ENCODE measurements at regions not wholly inside any gene's neighbourhood (a gene's known extent, or its start where the extent isn't known, plus 50 kb on each side); places are given as distances from the start of the nearest gene placed in this dataset.

DNA sequence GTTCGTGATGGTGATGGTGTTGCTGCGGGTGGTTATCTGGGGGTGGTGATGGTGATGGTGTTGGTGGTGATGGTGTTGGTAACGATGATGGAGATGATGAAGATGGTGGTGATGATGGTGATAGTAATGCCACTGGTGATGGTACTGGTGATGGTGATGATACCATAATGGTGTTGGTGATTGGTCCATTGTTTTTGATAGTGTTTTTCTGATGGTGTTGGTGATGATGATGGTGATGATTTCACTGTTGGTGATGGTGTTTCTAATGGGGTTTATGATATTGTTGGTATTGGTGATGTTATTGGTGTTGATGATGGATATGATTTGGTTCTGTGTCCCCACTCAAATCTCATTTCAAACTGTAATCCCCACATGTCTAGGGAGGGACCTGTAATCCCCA lies 51.7 kb upstream of the PITRM1 start:
- no peak for TF ChIP-seq EZH2phosphoT487 (IDR thresholded peaks at IDR 0.05; ENCODE audit: borderline replicate concordance)
- no peak for TF ChIP-seq CTCF (conservative IDR thresholded peaks at IDR 0.05; ENCODE audit: low read length)
